ENCODE measurements at regions not wholly inside any gene's neighbourhood (a gene's known extent, or its start where the extent isn't known, plus 50 kb on each side); places are given as distances from the start of the nearest gene placed in this dataset.

DNA sequence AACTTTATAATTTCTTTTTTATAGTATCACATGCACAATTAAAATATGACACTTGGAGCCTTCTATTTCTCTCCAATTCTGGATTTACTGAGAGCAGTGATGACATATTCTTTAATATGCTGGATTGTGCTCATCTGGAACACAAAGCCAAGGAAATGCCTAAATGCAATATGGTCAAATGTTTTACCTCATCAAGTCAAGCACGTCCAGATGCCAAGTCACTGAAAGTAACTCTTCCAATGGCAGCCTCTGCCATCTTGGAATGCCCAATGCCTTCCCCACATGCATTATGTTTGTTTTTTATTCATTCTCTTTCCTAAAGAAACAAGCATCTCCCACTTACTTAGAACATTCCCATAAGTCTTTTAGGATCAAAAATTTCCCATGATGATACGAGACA, 189.8 kb downstream of the TMX3 start:
- no peak overlapping the region for H3K4me3 ChIP-seq (ENCODE audit: extremely low read depth in 1 of 4, insufficient read depth in 2 of 4, low read depth in 3 of 4, low read length in 4 of 4)
- no peak overlapping the region for H4K5ac ChIP-seq (ENCODE audit: insufficient read length, low read depth, low read length)
- no peak overlapping the region for H3K23ac ChIP-seq (ENCODE audit: insufficient read length)
- H2BK12ac ChIP-seq (ENCODE audit: low read depth, low read length) = no peak overlapping the region
- no peak overlapping the region for H3K14ac ChIP-seq (ENCODE audit: insufficient read length)
- H2AFZ ChIP-seq (ENCODE audit: low read length) = no peak overlapping the region
- no peaks in the 10 kb centered on the region for H3K79me1 ChIP-seq (ENCODE audit: low read depth, low read length)
- no peak overlapping the region for H2BK5ac ChIP-seq (ENCODE audit: low read depth, low read length)
- no peaks in the 10 kb centered on the region for H3K23me2 ChIP-seq (ENCODE audit: low read depth, low read length)
- H3K36me3 ChIP-seq (ENCODE audit: control insufficient read depth in 2 of 4, insufficient read depth in 4 of 4, low read length in 3 of 4) = no peaks in the 10 kb centered on the region
- H3K9me3 ChIP-seq (ENCODE audit: insufficient read depth in 2 of 2, low read depth in 1 of 2, low read length in 1 of 2) = no peaks in the 10 kb centered on the region
- FAIRE-seq = no peak
- TF ChIP-seq JUND (IDR thresholded peaks at IDR 0.05; ENCODE audit: low read length) (no peak), FOSL1 (IDR thresholded peaks at IDR 0.05; ENCODE audit: insufficient read depth, low read depth, low read length) (no peak)
- ChIA-PET POLR2A (ENCODE audit: partially characterized antibody) (no interaction called here), CTCF (ENCODE audit: partially characterized antibody) (no interaction called here)
- WGBS, 2 experiments (ENCODE audit: extremely low coverage in 1 of 2, insufficient coverage in 1 of 2, insufficient read length in 1 of 2, insufficient replicate concordance in 2 of 2, low coverage in 1 of 2, low lambda C conversion rate in 2 of 2, missing lambda C conversion rate in 1 of 2) = 88% methylated on average over 2 of the region's 2 CpGs; no CpG with 5 or more reads in 1 of the 2 experiments
- H3K4me2 ChIP-seq (ENCODE audit: insufficient read depth in 1 of 2, low read depth in 2 of 2, low read length in 2 of 2) = no peak overlapping the region
- H2AK5ac ChIP-seq (ENCODE audit: low read depth, low read length) = no peak overlapping the region
- no peaks in the 10 kb centered on the region for H3K4me1 ChIP-seq (replicated peaks in 1 of 4; ENCODE audit: control insufficient read depth in 3 of 4, insufficient read depth in 4 of 4, low read length in 3 of 4)
- H3K79me2 ChIP-seq (ENCODE audit: control insufficient read depth in 1 of 2, insufficient read depth in 2 of 2, low read length in 2 of 2) = no peaks in the 10 kb centered on the region
- H4K20me1 ChIP-seq (replicated peaks in 1 of 2; ENCODE audit: control insufficient read depth in 1 of 2, insufficient read depth in 2 of 2, low read length in 2 of 2) = no peaks in the 10 kb centered on the region
- H3K4ac ChIP-seq (replicated peaks; ENCODE audit: insufficient read length, low read depth, low read length) = no peak overlapping the region
- no peak overlapping the region for H4K91ac ChIP-seq (replicated peaks; ENCODE audit: insufficient read length, low read length)
- H2BK120ac ChIP-seq (replicated peaks; ENCODE audit: low read depth, low read length) = no peak overlapping the region
- no peak overlapping the region for H2BK20ac ChIP-seq (ENCODE audit: low read length)
- no peak overlapping the region for H3K27ac ChIP-seq (ENCODE audit: low read depth, low read length)
- no peak overlapping the region for H2BK15ac ChIP-seq (ENCODE audit: low read length)
- no peak overlapping the region for H3K56ac ChIP-seq (replicated peaks; ENCODE audit: insufficient read length, low read depth, low read length)
- no peak for DNase-seq (ENCODE audit: low read depth in 1 of 2, low spot score in 2 of 2)
- H4K8ac ChIP-seq (ENCODE audit: extremely low read depth, insufficient read depth, low read length) = no peak overlapping the region
- no peak overlapping the region for H3K18ac ChIP-seq (ENCODE audit: extremely low read depth, low read length)
- H3K9ac ChIP-seq (replicated peaks in 1 of 4; ENCODE audit: extremely low read depth in 1 of 4, low read depth in 3 of 4, low read length in 3 of 4) = no peak overlapping the region
- H3K27me3 ChIP-seq (replicated peaks in 1 of 4; ENCODE audit: control insufficient read depth in 3 of 4, extremely low read depth in 1 of 4, insufficient read depth in 3 of 4, low read length in 3 of 4) = peaks cover 0 to 1% (median 0%) of the 10 kb centered on the region in 4 experiments; a peak in 1 of 7 replicates
